NT2/D1 (cell line): ENCODE measurements at regions not wholly inside any gene's neighbourhood (a gene's known extent, or its start where the extent isn't known, plus 50 kb on each side); places are given as distances from the start of the nearest gene placed in this dataset.

Experiments used
- YY1 ChIP-seq: IDR thresholded peaks from 2 replicates; pipeline ENCODE4 v1.6.1; 2011; ENCODE audit not compliant: insufficient read length, insufficient read depth
- ZNF274 ChIP-seq: IDR thresholded peaks from 2 replicates; pipeline ENCODE4 v1.6.1; 2011; ENCODE audit warnings: mild to moderate bottlenecking, low read depth, low read length

DNA sequence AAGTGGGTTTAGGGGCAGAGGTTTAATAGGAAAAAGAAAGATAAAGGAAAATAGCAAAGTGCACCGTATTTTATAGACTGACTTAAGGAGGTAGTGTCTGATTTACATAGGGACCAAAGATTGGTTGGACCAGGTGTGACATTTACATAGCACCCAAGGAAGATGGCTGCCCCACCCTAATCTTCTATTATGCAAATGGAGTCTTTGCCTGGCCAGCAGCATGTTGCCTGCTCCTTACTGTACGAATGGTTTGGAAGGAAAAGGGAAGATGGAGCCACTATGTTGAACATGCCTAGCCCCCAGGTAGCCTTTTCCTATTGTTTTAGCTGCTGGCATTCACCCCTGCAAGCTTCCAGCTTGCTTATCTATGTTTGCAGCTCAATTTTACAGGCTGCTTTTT lies 146.2 kb upstream of the PDE5A start:
- TF ChIP-seq YY1 = no peak
- TF ChIP-seq ZNF274 = no peak
